Common myeloid progenitor, CD34-positive (primary cell): ENCODE measurements at regions not wholly inside any gene's neighbourhood (a gene's known extent, or its start where the extent isn't known, plus 50 kb on each side); places are given as distances from the start of the nearest gene placed in this dataset.

Experiments
- CTCF ChIA-PET: fragments of 350-600 bp; sonication (Branson Sonifier 250); formaldehyde crosslinking; loops from one replicate; lab custom pipeline; 2021; ENCODE audit warnings: antibody characterized with exemption; lab: Charles Lee
- POLR2A ChIA-PET: fragments of 350-600 bp; sonication (Branson Sonifier 250); formaldehyde crosslinking; loops from one replicate; lab custom pipeline; 2021; ENCODE audit warnings: antibody characterized with exemption; lab: Charles Lee
- DNase-seq, 3 donors: peaks; one replicate each; pipeline versions ENCODE4 v3.0.0 to v3.0.0-alpha.2; 2013
- H3K27ac ChIP-seq, 2 experiments: 1 replicate in 1 of 2; 2 replicates in 1 of 2; pipeline ENCODE4 v1.7.0; 2013; ENCODE audit warnings: inconsistent platforms in 2 of 2, low read length in 2 of 2, mild to moderate bottlenecking in 2 of 2, low read depth in 1 of 2, moderate library complexity in 1 of 2; ENCODE audit not compliant: severe bottlenecking in 2 of 2, insufficient read depth in 1 of 2, poor library complexity in 1 of 2
- H3K27me3 ChIP-seq, 5 experiments: replicated peaks in 2 of 5; 1 replicate in 3 of 5; 2 replicates in 2 of 5; pipeline versions ENCODE4 v1.6.1 to v1.7.0; 2013; ENCODE audit warnings: low read length in 4 of 5, mild to moderate bottlenecking in 2 of 5, moderate library complexity in 2 of 5, inconsistent platforms in 1 of 5; ENCODE audit not compliant: insufficient read depth in 5 of 5, control insufficient read depth in 4 of 5
- H3K36me3 ChIP-seq, 4 experiments: 1 replicate in 2 of 4; 2 replicates in 2 of 4; pipeline versions ENCODE4 v1.6.1 to v1.7.0; 2013; ENCODE audit warnings: low read length in 3 of 4, control low read depth in 1 of 4, mild to moderate bottlenecking in 1 of 4; ENCODE audit not compliant: control insufficient read depth in 4 of 4, insufficient read depth in 4 of 4
- H3K4me1 ChIP-seq, 4 experiments: 1 replicate in 3 of 4; 2 replicates in 1 of 4; pipeline versions ENCODE4 v1.6.1 to v1.7.1; 2013; ENCODE audit warnings: low read length in 3 of 4, mild to moderate bottlenecking in 3 of 4, control low read depth in 1 of 4, inconsistent platforms in 1 of 4, moderate library complexity in 1 of 4; ENCODE audit not compliant: control insufficient read depth in 4 of 4, insufficient read depth in 4 of 4; ENCODE audit errors: control extremely low read depth in 1 of 4
- H3K4me3 ChIP-seq, 7 experiments: 1 replicate in 4 of 7; 2 replicates in 3 of 7; pipeline versions ENCODE4 v1.5.1 to v1.7.0; 2013; ENCODE audit warnings: mild to moderate bottlenecking in 7 of 7, low read length in 6 of 7, moderate library complexity in 6 of 7, inconsistent platforms in 2 of 7, low read depth in 2 of 7, control low read depth in 1 of 7; ENCODE audit not compliant: insufficient read depth in 4 of 7, control insufficient read depth in 1 of 7; ENCODE audit errors: extremely low read depth in 1 of 7
- H3K9me3 ChIP-seq, 5 experiments: 1 replicate in 4 of 5; 2 replicates in 1 of 5; pipeline versions ENCODE4 v1.6.1 to v1.7.1; 2013; ENCODE audit warnings: low read length in 4 of 5, mild to moderate bottlenecking in 2 of 5, inconsistent platforms in 1 of 5, low read depth in 1 of 5, moderate library complexity in 1 of 5; ENCODE audit not compliant: control insufficient read depth in 4 of 5, insufficient read depth in 2 of 5; ENCODE audit errors: control extremely low read depth in 1 of 5
- WGBS: methylation state at CpG from one replicate; pipeline ENCODE4 v1.1.5; 2013; ENCODE audit not compliant: insufficient coverage; 5-methylcytosine and 5-hydroxymethylcytosine counted together

GRCh38 chr1:59218521-59219236 is 78.2 kb upstream of the FGGY start:
- Histone ChIP-seq H3K9me3 (peaks cover 0 to 7% (median 0%) of the 10 kb centered on the region in 5 experiments), H3K27me3 (no peaks in the 10 kb centered on the region), H3K4me1 (peaks cover 4 to 11% (median 8%) of the 10 kb centered on the region in 4 experiments), H3K36me3 (no peaks in the 10 kb centered on the region), H3K27ac (no peak overlapping the region), H3K4me3 (no peak overlapping the region)
- WGBS, result 86% methylated on average over 3 of the region's 5 CpGs
- DNase-seq, result no peak
- POLR2A ChIA-PET, result interaction anchor here (0.6 kb wide), 1 partner anchor 177 kb away, joined by 3 read pairs; no protein-coding TSS in a partner anchor
- CTCF ChIA-PET, result no interaction called here

GRCh38 chr1:59219916-59220315 is 77.0 kb upstream of the FGGY start:
- CTCF ChIA-PET, result interaction anchor here (0.6 kb wide), 1 partner anchor 990 kb away, joined by 3 read pairs; no protein-coding TSS in a partner anchor
- Histone ChIP-seq H3K36me3 (no peaks in the 10 kb centered on the region), H3K27me3 (no peaks in the 10 kb centered on the region), H3K27ac (no peak overlapping the region), H3K4me1 (peaks cover 4 to 11% (median 8%) of the 10 kb centered on the region in 4 experiments), H3K9me3 (peaks cover 0 to 7% (median 0%) of the 10 kb centered on the region in 5 experiments), H3K4me3 (no peak overlapping the region)
- DNase-seq, result peak in 1 of 3 donors; percentile 10
- WGBS, result 65% methylated on average over 2 of the region's 2 CpGs
- POLR2A ChIA-PET, result no interaction called here

- CTCF ChIA-PET, result interaction anchor here (0.6 kb wide), 1 partner anchor 990 kb away, joined by 3 read pairs; no protein-coding TSS in a partner anchor
- peak; percentile 3 to 35 (median 22) for DNase-seq
- Histone ChIP-seq H3K36me3 (no peaks in the 10 kb centered on the region), H3K4me1 (peaks cover 4 to 11% (median 8%) of the 10 kb centered on the region in 4 experiments), H3K4me3 (no peak overlapping the region), H3K27ac (no peak overlapping the region), H3K9me3 (peaks cover 0 to 7% (median 0%) of the 10 kb centered on the region in 5 experiments), H3K27me3 (no peaks in the 10 kb centered on the region)
- 13% methylated on average over 5 of the region's 5 CpGs for WGBS
- POLR2A ChIA-PET, result no interaction called here
Measured at GRCh38 chr1:59220356-59220755, 76.5 kb upstream of the FGGY start.

GRCh38 chr1:59223198-59223597 is 73.7 kb upstream of the FGGY start:
- DNase-seq, result no peak
- WGBS, result 96% methylated on average over 2 of the region's 2 CpGs
- POLR2A ChIA-PET, result no interaction called here
- peaks cover 0 to 2% (median 0%) of the 10 kb centered on the region in 5 experiments for H3K9me3 ChIP-seq
- H3K36me3 ChIP-seq, result no peaks in the 10 kb centered on the region
- H3K4me3 ChIP-seq, result no peak overlapping the region
- peaks cover 4 to 11% (median 8%) of the 10 kb centered on the region in 4 experiments for H3K4me1 ChIP-seq
- CTCF ChIA-PET, result no interaction called here
- H3K27me3 ChIP-seq, result no peaks in the 10 kb centered on the region
- no peak overlapping the region for H3K27ac ChIP-seq

- peaks cover 4 to 11% (median 8%) of the 10 kb centered on the region in 4 experiments for H3K4me1 ChIP-seq
- peaks cover 0 to 2% (median 0%) of the 10 kb centered on the region in 5 experiments for H3K9me3 ChIP-seq
- no peak overlapping the region for H3K4me3 ChIP-seq
- DNase-seq, result no peak
- CTCF ChIA-PET, result no interaction called here
- no peak overlapping the region for H3K27ac ChIP-seq
- no peaks in the 10 kb centered on the region for H3K27me3 ChIP-seq
- no peaks in the 10 kb centered on the region for H3K36me3 ChIP-seq
- POLR2A ChIA-PET, result interaction anchor here (0.7 kb wide), 1 partner anchor 878 kb away, joined by 3 read pairs; no protein-coding TSS in a partner anchor
- 89% methylated on average over 3 of the region's 3 CpGs for WGBS
Measured at GRCh38 chr1:59223989-59224634, 72.8 kb upstream of the FGGY start.

- Histone ChIP-seq H3K27me3 (no peaks in the 10 kb centered on the region), H3K9me3 (peaks cover 0 to 2% (median 0%) of the 10 kb centered on the region in 5 experiments), H3K36me3 (no peaks in the 10 kb centered on the region), H3K4me3 (no peak overlapping the region), H3K27ac (no peak overlapping the region), H3K4me1 (peaks cover 0 to 2% (median 2%) of the 10 kb centered on the region in 4 experiments)
- ChIA-PET CTCF (interaction anchor here (0.7 kb wide), 1 partner anchor 486 kb away, joined by 3 read pairs; no protein-coding TSS in a partner anchor), POLR2A (no interaction called here)
- 100% methylated on average over 2 of the region's 2 CpGs for WGBS
- DNase-seq, result no peak
Measured at GRCh38 chr1:59225594-59226316, 71.1 kb upstream of the FGGY start.
